ENCODE measurements at regions not wholly inside any gene's neighbourhood (a gene's known extent, or its start where the extent isn't known, plus 50 kb on each side); places are given as distances from the start of the nearest gene placed in this dataset.

DNA sequence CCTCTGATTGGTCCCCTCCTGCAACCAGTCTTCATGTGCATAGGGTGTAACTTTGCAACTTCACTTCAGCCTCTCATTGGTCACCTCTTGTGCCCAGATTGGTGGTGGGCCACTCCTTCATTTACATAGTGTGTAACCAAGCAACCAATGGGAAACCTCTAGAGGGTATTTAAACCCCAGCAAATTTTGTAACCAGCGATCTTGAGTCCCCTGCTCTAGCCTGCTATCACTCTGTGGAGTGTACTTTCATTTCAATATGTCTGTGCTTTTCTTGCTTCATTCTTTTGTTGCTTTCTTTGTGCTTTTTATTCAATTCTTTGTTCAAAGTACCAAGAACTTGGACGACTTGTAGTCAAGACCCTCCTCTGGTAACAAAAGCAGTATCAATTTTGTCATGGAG lies 1336.9 kb upstream of the SPRY2 start:
- Histone ChIP-seq H3K4me1 (ENCODE audit: insufficient read depth, low read length, poor library complexity, severe bottlenecking) (no peaks in the 10 kb centered on the region), H3K9me2 (ENCODE audit: insufficient read depth, low read length) (no peaks in the 10 kb centered on the region), H3K4me2 (ENCODE audit: low read length) (no peak overlapping the region), H3K9me3 (ENCODE audit: low read length) (0 out of 2 replicates have a peak, but pooled peaks cover 13% of the 10 kb centered on the region), H3K27ac (ENCODE audit: low read depth, low read length, poor library complexity, severe bottlenecking) (no peak overlapping the region), H2AFZ (ENCODE audit: low read length) (no peak overlapping the region), H3K4me3 (ENCODE audit: low read depth, low read length, poor library complexity, severe bottlenecking) (no peak overlapping the region), H3K36me3 (ENCODE audit: insufficient read depth, low read length) (no peaks in the 10 kb centered on the region), H3K79me2 (ENCODE audit: insufficient read depth, low read depth, low read length) (no peaks in the 10 kb centered on the region), H4K20me1 (ENCODE audit: insufficient read depth, low read length) (no peaks in the 10 kb centered on the region)
- ChIA-PET CTCF (ENCODE audit: unreplicated experiment) (no interaction called here), POLR2A (no interaction called here)
- intact Hi-C loops (cut with micrococcal nuclease; ENCODE audit: unreplicated experiment), result no loop called here
- no peak for TF ChIP-seq EZH2phosphoT487 (IDR thresholded peaks at IDR 0.05; ENCODE audit: borderline replicate concordance, low read depth, low read length)
- TF ChIP-seq, protein P1, sequence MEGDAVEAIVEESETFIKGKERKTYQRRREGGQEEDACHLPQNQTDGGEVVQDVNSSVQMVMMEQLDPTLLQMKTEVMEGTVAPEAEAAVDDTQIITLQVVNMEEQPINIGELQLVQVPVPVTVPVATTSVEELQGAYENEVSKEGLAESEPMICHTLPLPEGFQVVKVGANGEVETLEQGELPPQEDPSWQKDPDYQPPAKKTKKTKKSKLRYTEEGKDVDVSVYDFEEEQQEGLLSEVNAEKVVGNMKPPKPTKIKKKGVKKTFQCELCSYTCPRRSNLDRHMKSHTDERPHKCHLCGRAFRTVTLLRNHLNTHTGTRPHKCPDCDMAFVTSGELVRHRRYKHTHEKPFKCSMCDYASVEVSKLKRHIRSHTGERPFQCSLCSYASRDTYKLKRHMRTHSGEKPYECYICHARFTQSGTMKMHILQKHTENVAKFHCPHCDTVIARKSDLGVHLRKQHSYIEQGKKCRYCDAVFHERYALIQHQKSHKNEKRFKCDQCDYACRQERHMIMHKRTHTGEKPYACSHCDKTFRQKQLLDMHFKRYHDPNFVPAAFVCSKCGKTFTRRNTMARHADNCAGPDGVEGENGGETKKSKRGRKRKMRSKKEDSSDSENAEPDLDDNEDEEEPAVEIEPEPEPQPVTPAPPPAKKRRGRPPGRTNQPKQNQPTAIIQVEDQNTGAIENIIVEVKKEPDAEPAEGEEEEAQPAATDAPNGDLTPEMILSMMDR (conservative IDR thresholded peaks at IDR 0.05; ENCODE audit: low read length), result no peak
- DNase-seq (ENCODE audit: low spot score), result no peak
- BruUV-seq (replicated peaks), result no TSS peak

DNA sequence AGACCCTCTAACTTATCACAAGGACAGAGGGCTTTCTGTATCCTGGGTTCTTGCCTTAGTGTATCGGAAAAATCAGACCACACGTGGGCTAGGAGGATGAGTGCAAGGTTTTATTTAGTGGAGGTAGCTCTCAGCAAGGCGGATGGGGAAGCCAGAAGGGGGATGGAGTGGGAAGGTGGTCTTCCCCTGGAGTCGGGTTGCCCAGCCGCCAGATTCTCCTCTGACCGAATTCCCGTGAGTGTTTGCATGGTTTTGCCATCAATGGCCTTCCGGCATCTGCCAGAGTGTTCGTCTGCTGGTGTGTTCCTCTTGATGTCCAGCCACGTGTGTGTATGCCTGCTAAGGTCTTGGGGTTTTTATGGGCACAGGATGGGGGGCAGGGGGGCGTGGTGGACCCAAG lies 1335.1 kb upstream of the SPRY2 start:
- TF ChIP-seq EZH2phosphoT487 (IDR thresholded peaks at IDR 0.05; ENCODE audit: borderline replicate concordance, low read depth, low read length), result no peak
- TF ChIP-seq, protein P1 (conservative IDR thresholded peaks at IDR 0.05; ENCODE audit: low read length), result no peak
- H4K20me1 ChIP-seq (ENCODE audit: insufficient read depth, low read length), result no peaks in the 10 kb centered on the region
- CTCF ChIA-PET (ENCODE audit: unreplicated experiment), result no interaction called here
- no peaks in the 10 kb centered on the region for H3K79me2 ChIP-seq (ENCODE audit: insufficient read depth, low read depth, low read length)
- intact Hi-C loops (cut with micrococcal nuclease; ENCODE audit: unreplicated experiment), result no loop called here
- no peak overlapping the region for H3K27ac ChIP-seq (ENCODE audit: low read depth, low read length, poor library complexity, severe bottlenecking)
- 0 out of 2 replicates have a peak, but pooled peaks cover 13% of the 10 kb centered on the region for H3K9me3 ChIP-seq (ENCODE audit: low read length)
- no peaks in the 10 kb centered on the region for H3K4me1 ChIP-seq (ENCODE audit: insufficient read depth, low read length, poor library complexity, severe bottlenecking)
- H3K4me2 ChIP-seq (ENCODE audit: low read length), result no peak overlapping the region
- POLR2A ChIA-PET, result no interaction called here
- no peak overlapping the region for H3K4me3 ChIP-seq (ENCODE audit: low read depth, low read length, poor library complexity, severe bottlenecking)
- DNase-seq (ENCODE audit: low spot score), result no peak
- no peaks in the 10 kb centered on the region for H3K36me3 ChIP-seq (ENCODE audit: insufficient read depth, low read length)
- BruUV-seq (replicated peaks), result no TSS peak
- H3K9me2 ChIP-seq (ENCODE audit: insufficient read depth, low read length), result no peaks in the 10 kb centered on the region
- no peak overlapping the region for H2AFZ ChIP-seq (ENCODE audit: low read length)

DNA sequence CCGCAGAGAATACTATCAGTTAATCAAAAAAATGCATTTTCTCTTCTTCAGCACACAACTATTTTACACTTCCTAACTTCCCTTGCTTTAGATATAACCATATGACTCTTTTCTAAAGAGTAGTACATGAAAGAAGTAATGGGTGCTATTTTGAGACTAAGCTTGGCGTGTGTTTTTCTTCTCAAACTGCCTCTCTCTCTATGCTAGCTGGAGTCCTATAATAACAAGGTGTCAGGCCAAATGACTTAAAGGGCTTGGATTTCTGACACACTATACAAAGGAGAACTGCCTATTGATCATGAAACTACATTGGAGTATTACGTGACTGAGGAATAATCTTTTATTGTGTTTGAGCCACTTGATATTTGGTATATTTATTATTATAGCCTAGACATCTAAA lies 1330.1 kb upstream of the SPRY2 start:
- POLR2A ChIA-PET, result interaction anchor here (0.6 to 1.4 kb wide), 4 partner anchors 10 to 212 kb away, joined by 3 to 4 read pairs (median 4); no protein-coding TSS in a partner anchor
- Histone ChIP-seq H3K4me2 (ENCODE audit: low read length) (no peak overlapping the region), H3K79me2 (ENCODE audit: insufficient read depth, low read depth, low read length) (no peaks in the 10 kb centered on the region), H3K4me3 (ENCODE audit: low read depth, low read length, poor library complexity, severe bottlenecking) (no peak overlapping the region), H3K27ac (ENCODE audit: low read depth, low read length, poor library complexity, severe bottlenecking) (no peak overlapping the region), H3K9me3 (ENCODE audit: low read length) (no peaks in the 10 kb centered on the region), H3K4me1 (ENCODE audit: insufficient read depth, low read length, poor library complexity, severe bottlenecking) (peaks cover 3% of the 10 kb centered on the region), H2AFZ (ENCODE audit: low read length) (no peak overlapping the region), H3K36me3 (ENCODE audit: insufficient read depth, low read length) (no peaks in the 10 kb centered on the region), H3K9me2 (ENCODE audit: insufficient read depth, low read length) (no peaks in the 10 kb centered on the region), H4K20me1 (ENCODE audit: insufficient read depth, low read length) (no peaks in the 10 kb centered on the region)
- TF ChIP-seq EZH2phosphoT487 (IDR thresholded peaks at IDR 0.05; ENCODE audit: borderline replicate concordance, low read depth, low read length), result no peak
- TF ChIP-seq, protein P1 (conservative IDR thresholded peaks at IDR 0.05; ENCODE audit: low read length), result no peak
- CTCF ChIA-PET (ENCODE audit: unreplicated experiment), result no interaction called here
- DNase-seq (ENCODE audit: low spot score), result no peak
- intact Hi-C loops (cut with micrococcal nuclease; ENCODE audit: unreplicated experiment), result no loop called here
- BruUV-seq (replicated peaks), result no TSS peak
